NCI-H345 (cell line): ENCODE measurements at regions not wholly inside any gene's neighbourhood (a gene's known extent, or its start where the extent isn't known, plus 50 kb on each side); places are given as distances from the start of the nearest gene placed in this dataset.

Experiments
- DNase-seq: peaks from one replicate; lab custom pipeline; 2025; lab: John Stamatoyannopoulos, UW

- DNase-seq: no peak
Measured at GRCh38 chr3:178392511-178392926, 143.7 kb upstream of the KCNMB2 start.

GRCh38 chr3:178393146-178393545 is 143.1 kb upstream of the KCNMB2 start:
- DNase-seq: no peak

DNA sequence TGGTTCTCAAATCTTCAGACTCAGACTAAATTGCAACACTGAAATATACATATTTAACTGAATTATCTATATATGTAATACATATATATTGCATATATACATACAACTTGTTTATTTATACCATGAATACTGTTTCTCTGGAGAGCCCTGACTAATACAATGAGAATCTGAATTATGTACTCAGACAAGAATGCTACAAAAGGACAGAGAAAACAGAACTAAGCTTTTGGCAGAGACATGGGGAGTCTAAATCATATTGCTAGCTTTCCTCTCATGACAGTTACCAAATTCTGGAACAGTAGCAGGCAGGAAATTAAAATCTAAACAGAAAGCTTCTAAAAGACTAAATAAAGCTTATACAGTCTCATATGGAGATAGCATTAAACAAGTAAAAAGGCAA is 142.4 kb upstream of the KCNMB2 start:
- no peak for DNase-seq

- no peak for DNase-seq
Measured at GRCh38 chr3:178396318-178396717, 139.9 kb upstream of the KCNMB2 start.

DNA sequence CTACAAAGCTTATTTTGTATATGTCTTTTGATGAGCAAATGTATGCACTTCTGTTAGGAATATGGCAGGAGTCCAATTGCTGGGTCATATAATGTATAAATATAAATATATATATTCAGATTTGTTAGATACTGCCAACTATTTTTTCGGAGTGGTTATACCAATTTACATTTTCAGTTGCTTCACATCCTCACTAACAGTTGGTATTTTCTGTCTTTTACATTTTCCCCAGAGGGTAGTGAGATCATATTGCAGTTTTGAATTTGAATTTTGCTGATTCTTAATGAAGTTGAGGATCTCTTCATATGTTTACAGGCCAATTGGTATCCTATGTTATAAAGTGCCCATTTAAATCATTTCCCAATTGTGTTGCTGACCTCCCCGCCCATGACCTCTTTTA is 139.0 kb upstream of the KCNMB2 start:
- DNase-seq: no peak

GRCh38 chr3:178397836-178398235 is 138.4 kb upstream of the KCNMB2 start:
- DNase-seq: no peak

DNA sequence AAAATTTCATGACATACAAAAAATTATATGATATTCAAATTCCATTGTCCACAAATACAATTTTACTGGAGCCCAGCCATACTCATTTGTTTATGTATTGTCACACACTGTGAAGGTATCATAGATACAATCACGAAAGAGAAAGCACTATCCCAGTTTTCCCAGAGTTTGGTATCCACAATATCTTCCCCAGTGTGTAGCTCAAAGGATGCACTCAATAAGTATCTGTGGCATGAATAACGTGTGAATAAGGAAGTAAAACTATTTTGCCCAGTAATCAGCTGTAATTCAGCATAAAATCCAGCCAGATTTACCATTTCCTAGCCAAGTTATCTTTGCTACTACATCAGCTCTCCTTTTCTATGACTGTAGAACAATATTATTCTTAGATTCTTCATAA is 131.3 kb upstream of the KCNMB2 start:
- DNase-seq: no peak

- DNase-seq: no peak
Measured at GRCh38 chr3:178405531-178405930, 130.7 kb upstream of the KCNMB2 start.

DNA sequence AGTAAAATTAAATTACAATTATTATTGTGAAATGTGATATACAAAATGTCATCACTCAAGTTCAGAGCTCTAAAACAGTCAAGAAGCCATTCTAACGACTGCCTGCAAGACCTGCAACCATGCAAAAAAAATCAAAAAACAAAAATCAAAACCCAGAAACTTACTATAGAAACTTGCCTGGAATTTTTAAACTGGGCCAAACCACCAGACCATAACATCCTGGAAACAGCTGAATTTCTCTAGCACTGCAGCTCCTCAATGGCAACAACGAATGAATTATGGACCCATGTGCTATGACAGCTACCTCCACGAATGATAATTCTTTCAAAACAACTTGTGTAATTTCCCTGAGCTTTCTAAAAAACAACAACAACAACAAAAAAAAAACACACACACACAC is 130.0 kb upstream of the KCNMB2 start:
- no peak for DNase-seq

DNA sequence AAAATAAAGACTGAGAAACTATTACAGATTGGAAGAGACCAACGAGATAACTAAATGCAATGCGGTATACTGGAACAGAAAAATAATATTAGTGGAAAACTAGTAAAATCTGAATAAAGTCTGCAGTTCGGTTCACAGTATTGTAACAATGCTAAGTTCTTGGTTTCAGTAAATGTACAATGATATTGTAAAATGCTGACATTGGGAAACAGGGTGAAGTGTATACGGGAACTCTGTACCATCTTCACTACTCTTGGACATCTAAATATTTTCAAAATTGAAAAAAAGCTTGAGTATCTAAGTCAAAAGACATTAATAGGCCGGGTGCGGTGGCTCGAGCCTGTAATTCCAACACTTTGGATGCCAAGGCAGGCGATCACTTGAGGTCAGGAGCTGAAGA is 120.9 kb upstream of the KCNMB2 start:
- no peak for DNase-seq

- DNase-seq: no peak
Measured at GRCh38 chr3:178417736-178418135, 118.5 kb upstream of the KCNMB2 start.

DNA sequence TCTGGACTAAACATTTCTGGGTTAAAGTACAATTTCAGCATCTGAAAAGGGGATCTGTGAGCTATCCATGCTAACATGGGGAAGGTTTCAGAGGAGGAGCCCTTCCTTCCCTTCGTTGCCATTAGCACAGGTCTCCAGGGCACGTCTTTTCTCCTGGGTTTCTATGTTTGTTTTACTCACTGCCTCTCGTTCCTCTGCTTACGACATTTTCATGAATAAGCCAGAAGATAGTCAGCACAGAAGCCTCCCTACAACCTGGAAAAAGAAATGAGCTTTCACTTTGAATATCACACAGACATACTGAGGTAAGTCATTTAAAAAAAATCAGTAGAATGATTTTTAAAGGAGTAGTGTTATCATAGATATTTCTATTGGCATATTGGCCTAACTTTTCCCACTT is 117.2 kb upstream of the KCNMB2 start:
- peak; percentile 60 for DNase-seq

GRCh38 chr3:178420033-178420432 is 116.2 kb upstream of the KCNMB2 start:
- peak; percentile 79 for DNase-seq

DNA sequence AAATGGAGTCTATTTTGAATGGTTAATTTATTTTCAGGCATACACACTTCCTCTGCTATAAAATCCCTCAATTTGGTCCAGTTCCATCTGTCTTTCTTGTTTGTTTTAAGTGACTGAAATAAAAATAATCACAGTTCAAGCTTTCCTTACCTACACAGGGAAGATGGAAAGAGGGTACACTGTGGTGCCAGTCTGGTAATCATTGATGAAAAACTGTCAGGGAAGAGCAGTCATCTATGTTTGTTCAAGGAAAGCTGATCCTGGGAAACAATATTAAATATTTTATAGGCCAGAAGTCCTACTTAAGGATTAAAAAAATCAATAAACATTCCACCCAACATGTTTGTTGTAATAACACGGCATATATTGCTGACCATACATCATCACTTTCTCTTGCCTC is 115.2 kb upstream of the KCNMB2 start:
- DNase-seq: no peak

DNA sequence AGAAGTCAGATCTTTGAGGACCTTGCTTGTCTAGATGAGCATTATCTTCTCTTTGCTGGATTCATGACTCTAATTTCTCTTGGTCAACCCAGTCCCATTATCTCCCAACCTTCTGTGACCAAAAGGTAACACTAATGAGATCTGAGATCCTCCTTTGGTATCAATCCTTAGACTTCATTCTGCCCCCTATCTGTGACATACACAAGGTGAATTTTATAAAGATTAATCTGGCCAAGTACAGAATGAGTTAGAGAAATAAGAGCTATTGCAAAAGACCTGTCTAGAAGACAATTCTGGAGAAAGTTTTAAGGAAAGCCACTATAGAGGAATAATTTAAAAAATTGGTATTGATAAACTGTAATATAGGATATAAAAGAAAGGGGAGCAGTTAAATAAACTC is 113.8 kb upstream of the KCNMB2 start:
- DNase-seq: no peak

- no peak for DNase-seq
Measured at GRCh38 chr3:178428037-178428436, 108.2 kb upstream of the KCNMB2 start.

GRCh38 chr3:178434206-178434805 is 101.9 kb upstream of the KCNMB2 start:
- DNase-seq: no peak

GRCh38 chr3:178435575-178435974 is 100.7 kb upstream of the KCNMB2 start:
- DNase-seq: no peak

- DNase-seq: peak; percentile 51
Measured at GRCh38 chr3:178436773-178437172, 99.5 kb upstream of the KCNMB2 start.

GRCh38 chr3:178437236-178437635 is 99.0 kb upstream of the KCNMB2 start:
- DNase-seq: no peak

- peak; percentile 15 for DNase-seq
Measured at GRCh38 chr3:178439504-178439903, 96.7 kb upstream of the KCNMB2 start.

DNA sequence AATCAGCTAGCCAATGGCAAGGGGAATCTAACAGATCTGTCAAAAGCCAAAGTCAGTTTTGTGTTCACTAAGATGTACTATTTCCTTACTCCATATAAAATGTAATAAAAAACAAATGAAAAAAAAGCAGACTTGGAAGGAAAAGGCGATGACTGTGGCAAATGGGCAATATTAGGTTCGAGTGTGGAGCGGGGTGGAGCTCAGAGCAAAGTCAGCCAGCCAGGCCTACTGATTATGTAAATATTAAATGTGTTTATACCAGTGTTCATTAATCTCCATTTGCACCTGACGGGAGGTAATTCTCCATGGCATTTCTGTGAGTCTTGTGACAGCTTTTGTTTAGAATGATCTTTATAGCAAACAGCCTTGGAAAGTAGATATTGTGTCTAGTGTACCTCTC is 96.2 kb upstream of the KCNMB2 start:
- peak; percentile 59 for DNase-seq

DNA sequence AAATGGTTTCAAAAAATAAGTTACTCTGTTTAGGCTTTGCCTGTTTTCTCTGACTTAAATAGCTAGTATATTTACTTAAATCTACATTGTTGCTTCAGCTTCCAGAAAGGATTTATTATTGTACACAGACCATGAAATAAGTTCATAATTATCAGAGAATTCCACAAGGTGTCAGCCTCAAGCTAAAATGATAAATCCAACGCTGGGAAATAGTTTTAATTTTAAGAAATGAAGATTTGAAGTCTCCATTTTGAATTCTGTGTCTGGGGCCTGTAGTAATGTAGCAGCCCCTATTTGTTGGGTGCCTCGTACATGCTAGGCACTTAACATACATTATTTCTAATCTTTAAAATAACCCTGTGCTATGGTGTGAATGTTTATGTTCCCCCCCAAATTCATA is 92.6 kb upstream of the KCNMB2 start:
- DNase-seq: no peak

GRCh38 chr3:178445139-178445538 is 91.1 kb upstream of the KCNMB2 start:
- no peak for DNase-seq

- no peak for DNase-seq
Measured at GRCh38 chr3:178446059-178446458, 90.2 kb upstream of the KCNMB2 start.
